Stomach (tissue), 8 donors: ENCODE measurements at regions not wholly inside any gene's neighbourhood (a gene's known extent, or its start where the extent isn't known, plus 50 kb on each side); places are given as distances from the start of the nearest gene placed in this dataset.

Source experiments
- DNase-seq, 2 donors: peaks; one replicate each; pipeline versions ENCODE4 v3.0.0 to v3.0.0-alpha.2; 2013 to 2019
- H3K27ac ChIP-seq, 5 donors: fragments of 200-600 bp in 4 of 5; sonication (generic) in 4 of 5; one replicate each; pipeline ENCODE4 v1.5.1; 2013 to 2019; ENCODE audit warnings: mild to moderate bottlenecking in 1 of 5, moderate library complexity in 1 of 5
- H3K27me3 ChIP-seq, 3 donors: fragments of 200-600 bp; sonication (generic); one replicate each; pipeline ENCODE4 v1.5.1; 2017 to 2019; ENCODE audit warnings: mixed run types in 1 of 3
- H3K36me3 ChIP-seq, 4 donors: fragments of 200-600 bp; sonication (generic); 1 replicate in 3 of 4; 2 replicates in 1 of 4; pipeline ENCODE4 v1.5.1; 2016 to 2019
- H3K4me1 ChIP-seq, 4 donors: fragments of 200-600 bp; sonication (generic); one replicate each; pipeline ENCODE4 v1.5.1; 2016 to 2019
- H3K4me3 ChIP-seq, 4 donors: fragments of 200-600 bp; sonication (generic) in 3 of 4; one replicate each; pipeline ENCODE4 v1.5.1; 2016 to 2019; ENCODE audit warnings: mild to moderate bottlenecking in 1 of 4
- H3K9me3 ChIP-seq, 4 donors: fragments of 200-600 bp; sonication (generic); one replicate each; pipeline ENCODE4 v1.5.1; 2016 to 2019
- CTCF ChIP-seq, 7 experiments: fragments of 450-650 bp in 4 of 7; fragments of 200-600 bp in 3 of 7; sonication (generic) in 3 of 7; IDR thresholded peaks; one replicate each; pipeline ENCODE4 v1.5.1; 2016 to 2019; ENCODE audit warnings: antibody characterized with exemption in 7 of 7, control low read depth in 2 of 7, mild to moderate bottlenecking in 1 of 7
- EP300 ChIP-seq: sonication (generic); formaldehyde crosslinking; IDR thresholded peaks from one replicate; pipeline ENCODE4 v1.6.1; 2017; ENCODE audit warnings: antibody characterized with exemption
- POLR2A ChIP-seq, 4 donors: fragments of 450-650 bp; IDR thresholded peaks; one replicate each; pipeline ENCODE4 v1.6.1; 2016; ENCODE audit warnings: antibody characterized with exemption in 4 of 4, control low read depth in 2 of 4, mild to moderate bottlenecking in 1 of 4, moderate library complexity in 1 of 4
- POLR2AphosphoS5 ChIP-seq, 3 donors: sonication (generic); formaldehyde crosslinking; IDR thresholded peaks; one replicate each; pipeline ENCODE4 v1.6.1; 2016; ENCODE audit warnings: antibody characterized with exemption in 3 of 3
- WGBS, 5 donors: extraction: QIAGEN DNeasy Blood & Tissue Kit in 3 of 5; methylation state at CpG; one replicate each; pipeline versions ENCODE4 v1.1.5 to v1.1.7; 2013 to 2018; 5-methylcytosine and 5-hydroxymethylcytosine counted together
- intact Hi-C: fragments of 100-400 bp; cut with DNase I; formaldehyde crosslinking; loops from one replicate; pipeline ENCODE4 v1.15.1; 2023; ENCODE audit warnings: low total_unique reads
- donor health status: healthy with polysubstance abuse.
- donor health status: Bipolar disorder and iron deficiency.
- donor health status: healthy.

GRCh38 chr2:142254031-142254430 lies 123.2 kb upstream of the LRP1B start:
- no peak overlapping the region for H3K4me3 ChIP-seq
- H3K27me3 ChIP-seq, result no peaks in the 10 kb centered on the region
- no peak for DNase-seq
- H3K27ac ChIP-seq, result no peak overlapping the region
- no peaks in the 10 kb centered on the region for H3K36me3 ChIP-seq
- intact Hi-C loops, result no loop called here
- H3K4me1 ChIP-seq, result no peaks in the 10 kb centered on the region
- 61 to 91% (median 76%) methylated on average over 1 of the region's 1 CpG for WGBS, 5 donors
- peaks cover 0 to 6% (median 0%) of the 10 kb centered on the region in 4 donors for H3K9me3 ChIP-seq
- TF ChIP-seq POLR2AphosphoS5 (IDR thresholded peaks at IDR 0.05) (no peak), EP300 (no peak), POLR2A (IDR thresholded peaks at IDR 0.05) (no peak), CTCF (IDR thresholded peaks at IDR 0.05) (no peak)

- no peaks in the 10 kb centered on the region for H3K27me3 ChIP-seq
- no peaks in the 10 kb centered on the region for H3K9me3 ChIP-seq
- H3K4me1 ChIP-seq, result no peaks in the 10 kb centered on the region
- no peaks in the 10 kb centered on the region for H3K36me3 ChIP-seq
- H3K4me3 ChIP-seq, result no peak overlapping the region
- TF ChIP-seq CTCF (IDR thresholded peaks at IDR 0.05), result no peak
- no peak for TF ChIP-seq POLR2AphosphoS5 (IDR thresholded peaks at IDR 0.05)
- TF ChIP-seq POLR2A (IDR thresholded peaks at IDR 0.05), result no peak
- TF ChIP-seq EP300, result no peak
- intact Hi-C loops, result no loop called here
- H3K27ac ChIP-seq, result no peak overlapping the region
- 27 to 43% (median 37%) methylated on average over 2 of the region's 2 CpGs for WGBS, 5 donors
- DNase-seq, result no peak
Measured at GRCh38 chr2:142241016-142241415, 110.2 kb upstream of the LRP1B start.

GRCh38 chr2:142236181-142236580 lies 105.4 kb upstream of the LRP1B start:
- Histone ChIP-seq H3K36me3 (no peaks in the 10 kb centered on the region), H3K27me3 (no peaks in the 10 kb centered on the region), H3K9me3 (no peaks in the 10 kb centered on the region), H3K4me3 (no peak overlapping the region), H3K4me1 (no peaks in the 10 kb centered on the region), H3K27ac (no peak overlapping the region)
- no peak for TF ChIP-seq EP300
- no peak for TF ChIP-seq POLR2AphosphoS5 (IDR thresholded peaks at IDR 0.05)
- no peak for TF ChIP-seq POLR2A (IDR thresholded peaks at IDR 0.05)
- no peak for TF ChIP-seq CTCF (IDR thresholded peaks at IDR 0.05)
- intact Hi-C loops, result no loop called here
- no peak for DNase-seq
- WGBS, 5 donors, result 53 to 65% (median 57%) methylated on average over 2 of the region's 2 CpGs

- TF ChIP-seq EP300 (no peak), POLR2AphosphoS5 (IDR thresholded peaks at IDR 0.05) (no peak), POLR2A (IDR thresholded peaks at IDR 0.05) (no peak), CTCF (IDR thresholded peaks at IDR 0.05) (no peak)
- Histone ChIP-seq H3K4me3 (no peak overlapping the region), H3K27me3 (no peaks in the 10 kb centered on the region), H3K27ac (no peak overlapping the region), H3K9me3 (no peaks in the 10 kb centered on the region), H3K36me3 (no peaks in the 10 kb centered on the region), H3K4me1 (no peaks in the 10 kb centered on the region)
- intact Hi-C loops, result no loop called here
- WGBS, 5 donors, result 50 to 66% (median 64%) methylated on average over 3 of the region's 3 CpGs
- DNase-seq, result peak in 1 of 2 donors; percentile 5
Measured at GRCh38 chr2:142234741-142235140, 103.9 kb upstream of the LRP1B start.
